IPS-18a (cell line): ENCODE measurements at regions not wholly inside any gene's neighbourhood (a gene's known extent, or its start where the extent isn't known, plus 50 kb on each side); places are given as distances from the start of the nearest gene placed in this dataset.

Experiments
- H3K27ac ChIP-seq: one replicate; pipeline ENCODE4 v1.5.1; 2013; ENCODE audit warnings: low read length
- H3K27me3 ChIP-seq: one replicate; pipeline ENCODE4 v1.6.1; 2013; ENCODE audit warnings: mild to moderate bottlenecking, low read length; ENCODE audit not compliant: control insufficient read depth, insufficient read depth
- H3K36me3 ChIP-seq: one replicate; pipeline ENCODE4 v1.6.1; 2013; ENCODE audit warnings: low read depth, low read length; ENCODE audit not compliant: control insufficient read depth
- H3K4me1 ChIP-seq: one replicate; pipeline ENCODE4 v1.6.1; 2013; ENCODE audit warnings: low read depth, low read length; ENCODE audit not compliant: control insufficient read depth
- H3K4me3 ChIP-seq: one replicate; pipeline ENCODE4 v1.5.1; 2013; ENCODE audit warnings: low read length
- H3K9ac ChIP-seq: one replicate; pipeline ENCODE4 v1.6.1; 2013; ENCODE audit warnings: mild to moderate bottlenecking, low read length, moderate library complexity
- H3K9me3 ChIP-seq: one replicate; pipeline ENCODE4 v1.6.1; 2013; ENCODE audit warnings: low read depth, low read length; ENCODE audit not compliant: control insufficient read depth

GRCh38 chr14:98161356-98161755 is 1110.6 kb downstream of the BCL11B start:
- Histone ChIP-seq H3K27me3 (no peaks in the 10 kb centered on the region), H3K9me3 (no peaks in the 10 kb centered on the region), H3K36me3 (no peaks in the 10 kb centered on the region), H3K27ac (no peak overlapping the region), H3K4me1 (no peaks in the 10 kb centered on the region), H3K9ac (no peak overlapping the region), H3K4me3 (no peak overlapping the region)

DNA sequence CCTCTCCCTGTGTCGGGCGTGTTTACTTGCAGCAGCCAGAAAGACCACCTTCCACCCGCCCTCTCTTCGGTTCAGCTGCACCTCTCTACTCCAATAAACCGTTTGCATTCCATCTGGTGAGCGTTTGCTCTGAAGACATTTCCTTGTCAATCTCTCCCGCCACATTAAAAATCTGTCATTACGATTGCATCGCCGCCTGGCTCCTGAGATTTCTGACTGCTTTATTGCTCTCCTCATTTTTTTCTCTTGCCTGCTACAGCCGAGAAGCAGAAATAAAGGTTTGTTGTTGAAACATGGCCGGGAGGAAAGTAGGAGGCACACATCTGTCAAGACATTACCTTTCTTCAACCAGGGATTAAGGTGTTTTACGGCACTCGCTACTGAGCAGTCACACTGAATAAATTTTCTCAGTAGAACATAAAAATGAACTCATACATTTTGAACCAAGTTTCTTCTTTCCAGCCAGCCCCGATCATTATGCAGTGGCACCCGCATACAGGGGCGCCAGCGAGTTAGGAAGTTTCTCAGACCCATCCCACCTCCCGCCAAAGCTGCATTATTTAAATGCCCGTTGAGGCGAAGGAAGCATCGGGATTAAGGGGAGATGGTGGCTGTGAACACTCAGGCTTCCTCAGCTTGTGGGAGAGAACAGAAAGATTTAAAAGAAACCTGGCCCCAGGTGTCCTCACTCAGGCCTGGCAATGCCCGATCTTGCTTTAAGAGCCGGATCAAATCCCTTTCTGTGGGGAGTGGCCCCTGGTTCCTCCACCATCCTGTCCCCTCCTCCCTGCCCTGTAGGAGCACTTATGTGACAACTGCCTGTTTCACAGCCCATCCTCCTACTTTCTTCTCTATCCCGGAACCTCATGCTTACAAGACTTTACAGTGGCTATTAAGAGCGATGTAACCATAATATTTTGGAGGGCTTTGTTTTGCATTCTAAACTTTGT is 1108.9 kb downstream of the BCL11B start:
- H3K9me3 ChIP-seq = no peaks in the 10 kb centered on the region
- no peak overlapping the region for H3K9ac ChIP-seq
- H3K27ac ChIP-seq = no peak overlapping the region
- H3K4me3 ChIP-seq = no peak overlapping the region
- no peaks in the 10 kb centered on the region for H3K4me1 ChIP-seq
- H3K27me3 ChIP-seq = no peaks in the 10 kb centered on the region
- no peaks in the 10 kb centered on the region for H3K36me3 ChIP-seq

DNA sequence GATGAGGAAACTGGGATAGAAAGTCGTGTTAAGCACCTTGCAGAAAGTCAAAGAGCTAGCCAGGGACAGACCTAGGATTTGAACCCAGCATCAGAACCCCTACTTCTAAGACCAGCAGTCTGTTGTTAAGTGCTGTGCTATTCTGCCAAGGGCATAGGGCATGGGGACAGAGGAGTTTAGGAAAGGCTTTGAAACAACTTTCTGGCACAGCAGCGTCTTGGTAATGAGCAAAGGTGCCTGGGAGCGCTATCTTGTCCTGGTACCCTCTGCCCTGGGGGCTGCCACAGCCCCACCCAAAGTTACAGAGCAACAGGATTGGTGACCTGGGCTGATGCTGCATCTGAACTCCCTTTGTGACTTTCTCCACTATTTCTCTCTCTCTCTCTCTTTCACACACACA is 1108.1 kb downstream of the BCL11B start:
- Histone ChIP-seq H3K9me3 (no peaks in the 10 kb centered on the region), H3K4me1 (no peaks in the 10 kb centered on the region), H3K27ac (no peak overlapping the region), H3K9ac (no peak overlapping the region), H3K27me3 (no peaks in the 10 kb centered on the region), H3K36me3 (no peaks in the 10 kb centered on the region), H3K4me3 (no peak overlapping the region)

GRCh38 chr14:98165976-98166375 is 1106.0 kb downstream of the BCL11B start:
- no peaks in the 10 kb centered on the region for H3K27me3 ChIP-seq
- peaks cover 9% of the 10 kb centered on the region for H3K4me1 ChIP-seq
- no peak overlapping the region for H3K4me3 ChIP-seq
- no peaks in the 10 kb centered on the region for H3K9me3 ChIP-seq
- H3K36me3 ChIP-seq = no peaks in the 10 kb centered on the region
- H3K27ac ChIP-seq = no peak overlapping the region
- no peak overlapping the region for H3K9ac ChIP-seq

DNA sequence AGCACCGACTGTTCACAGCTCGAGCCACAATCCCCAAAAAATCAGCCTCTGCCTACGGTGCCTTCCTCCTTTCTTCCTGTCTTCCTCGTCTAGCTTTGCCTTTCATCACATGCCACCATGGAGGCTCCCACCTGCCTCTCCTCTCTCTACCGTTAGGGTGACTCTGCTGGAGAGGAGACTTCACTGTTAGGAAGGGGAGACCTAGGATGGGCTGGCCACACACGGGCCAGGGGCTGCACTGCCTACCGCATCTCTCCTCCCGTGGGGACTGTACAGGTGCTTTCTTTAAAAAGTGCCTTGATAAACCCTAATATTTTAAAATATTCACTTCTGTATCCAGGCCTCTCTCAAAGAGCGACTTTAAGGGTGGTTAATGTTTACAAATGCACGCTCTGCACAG is 1104.7 kb downstream of the BCL11B start:
- Histone ChIP-seq H3K9me3 (no peaks in the 10 kb centered on the region), H3K4me1 (peaks cover 9% of the 10 kb centered on the region), H3K36me3 (no peaks in the 10 kb centered on the region), H3K27me3 (no peaks in the 10 kb centered on the region), H3K4me3 (no peak overlapping the region), H3K27ac (no peak overlapping the region), H3K9ac (no peak overlapping the region)

GRCh38 chr14:98167705-98168104 is 1104.3 kb downstream of the BCL11B start:
- no peaks in the 10 kb centered on the region for H3K9me3 ChIP-seq
- no peak overlapping the region for H3K4me3 ChIP-seq
- H3K36me3 ChIP-seq = no peaks in the 10 kb centered on the region
- H3K27ac ChIP-seq = no peak overlapping the region
- no peaks in the 10 kb centered on the region for H3K27me3 ChIP-seq
- H3K9ac ChIP-seq = no peak overlapping the region
- H3K4me1 ChIP-seq = peaks cover 9% of the 10 kb centered on the region

GRCh38 chr14:98168211-98168985 is 1103.6 kb downstream of the BCL11B start:
- no peak overlapping the region for H3K4me3 ChIP-seq
- peaks cover 14% of the 10 kb centered on the region for H3K4me1 ChIP-seq
- no peaks in the 10 kb centered on the region for H3K36me3 ChIP-seq
- H3K9me3 ChIP-seq = no peaks in the 10 kb centered on the region
- no peaks in the 10 kb centered on the region for H3K27me3 ChIP-seq
- no peak overlapping the region for H3K9ac ChIP-seq
- H3K27ac ChIP-seq = no peak overlapping the region

DNA sequence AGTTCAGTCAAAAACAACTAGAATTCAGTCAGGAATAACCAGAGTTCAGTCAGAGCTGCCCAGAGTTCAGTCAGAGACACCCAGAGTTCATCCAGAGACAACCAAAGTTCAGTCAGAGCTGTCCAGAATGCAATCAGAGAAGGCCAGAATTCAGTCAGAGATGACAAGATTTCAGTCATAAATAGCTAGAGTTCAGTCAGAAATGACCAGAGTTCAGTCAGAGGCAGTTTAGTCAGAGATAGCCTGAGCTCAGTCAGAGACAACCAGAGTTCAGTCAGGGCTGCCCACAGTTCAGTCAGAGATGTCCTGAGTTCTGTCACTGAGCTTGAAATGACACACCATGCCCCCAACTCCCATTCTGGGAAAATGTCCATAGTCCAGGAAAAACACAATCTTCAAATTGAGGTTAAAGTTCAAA is 1102.8 kb downstream of the BCL11B start:
- H3K4me3 ChIP-seq = no peak overlapping the region
- H3K9ac ChIP-seq = no peak overlapping the region
- H3K9me3 ChIP-seq = no peaks in the 10 kb centered on the region
- peaks cover 18% of the 10 kb centered on the region for H3K4me1 ChIP-seq
- H3K27ac ChIP-seq = no peak overlapping the region
- H3K36me3 ChIP-seq = no peaks in the 10 kb centered on the region
- no peaks in the 10 kb centered on the region for H3K27me3 ChIP-seq

GRCh38 chr14:98170575-98170974 is 1101.4 kb downstream of the BCL11B start:
- no peaks in the 10 kb centered on the region for H3K36me3 ChIP-seq
- peaks cover 18% of the 10 kb centered on the region for H3K4me1 ChIP-seq
- H3K27me3 ChIP-seq = no peaks in the 10 kb centered on the region
- no peak overlapping the region for H3K4me3 ChIP-seq
- H3K27ac ChIP-seq = no peak overlapping the region
- H3K9ac ChIP-seq = no peak overlapping the region
- no peaks in the 10 kb centered on the region for H3K9me3 ChIP-seq

DNA sequence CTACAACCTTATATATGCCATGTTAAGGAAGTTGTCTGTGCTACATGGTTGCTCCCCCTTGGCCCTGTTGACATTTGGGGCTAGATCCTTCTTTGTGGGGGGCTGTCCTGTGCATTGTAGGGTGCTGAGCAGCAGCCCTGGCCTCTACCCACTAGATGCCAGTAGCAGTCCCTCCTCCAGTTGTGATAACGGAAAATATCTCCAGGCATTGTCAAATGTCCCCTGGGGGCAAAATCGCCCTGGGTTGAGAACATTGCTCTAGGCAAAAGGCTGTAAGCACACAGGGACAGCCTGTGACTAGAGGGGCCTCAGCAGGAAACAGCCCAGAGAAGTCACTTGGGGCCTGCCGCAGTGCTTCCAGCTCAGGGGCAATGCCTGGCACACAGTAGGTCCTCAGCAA is 1100.3 kb downstream of the BCL11B start:
- Histone ChIP-seq H3K36me3 (no peaks in the 10 kb centered on the region), H3K9ac (no peak overlapping the region), H3K27me3 (no peaks in the 10 kb centered on the region), H3K4me1 (peaks cover 18% of the 10 kb centered on the region), H3K9me3 (no peaks in the 10 kb centered on the region), H3K27ac (no peak overlapping the region), H3K4me3 (no peak overlapping the region)

DNA sequence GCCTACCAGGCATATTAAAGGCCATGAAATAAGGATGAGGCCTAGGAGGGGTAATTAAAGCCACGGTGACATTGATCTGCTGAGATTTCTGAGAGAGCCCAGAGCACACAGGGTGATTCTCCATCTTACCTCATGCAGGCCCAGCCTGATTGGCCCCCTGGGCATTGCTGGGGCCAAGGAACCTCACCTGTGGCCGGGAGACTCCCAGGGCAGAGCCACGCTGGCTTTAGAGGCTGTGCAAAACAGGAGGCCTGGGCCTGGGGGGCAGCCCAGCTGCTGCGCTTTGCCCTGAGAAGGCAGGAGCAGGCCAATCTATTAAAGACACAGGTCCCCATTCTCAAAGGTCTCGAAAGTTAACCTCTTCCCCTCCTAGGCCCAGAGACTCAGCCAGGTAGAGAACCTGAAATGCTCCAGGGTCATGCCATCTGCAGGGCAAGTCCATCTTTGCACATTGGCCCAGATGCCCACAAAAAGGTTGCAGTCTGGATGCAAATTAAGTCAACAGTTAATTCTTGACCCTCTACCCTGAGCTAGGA is 1099.7 kb downstream of the BCL11B start:
- Histone ChIP-seq H3K4me1 (peaks cover 18% of the 10 kb centered on the region), H3K4me3 (no peak overlapping the region), H3K9me3 (no peaks in the 10 kb centered on the region), H3K27ac (no peak overlapping the region), H3K36me3 (no peaks in the 10 kb centered on the region), H3K9ac (no peak overlapping the region), H3K27me3 (no peaks in the 10 kb centered on the region)
